OCI-LY1 (cell line): ENCODE measurements at regions not wholly inside any gene's neighbourhood (a gene's known extent, or its start where the extent isn't known, plus 50 kb on each side); places are given as distances from the start of the nearest gene placed in this dataset.

Experiments used
- H2AFZ ChIP-seq: fragments of 200-600 bp; sonication (generic), shearing (Covaris generic); 2 replicates; pipeline ENCODE4 v1.6.0; 2014; ENCODE audit warnings: antibody characterized with exemption, mild to moderate bottlenecking, low read length
- H3F3A ChIP-seq: fragments of 200-600 bp; sonication (generic), shearing (Covaris generic); 2 replicates; pipeline ENCODE4 v1.6.0; 2014; ENCODE audit warnings: mild to moderate bottlenecking, antibody characterized with exemption, low read length, moderate library complexity; ENCODE audit not compliant: insufficient read depth
- H3K27ac ChIP-seq: fragments of 200-600 bp; sonication (generic); 2 replicates; pipeline ENCODE4 v1.5.1; 2014; ENCODE audit warnings: low read length, mixed run types, mild to moderate bottlenecking, low read depth; ENCODE audit not compliant: poor library complexity, severe bottlenecking
- H3K27me3 ChIP-seq: fragments of 200-600 bp; sonication (generic); 2 replicates; pipeline ENCODE4 v1.6.0; 2014; ENCODE audit warnings: antibody characterized with exemption, mild to moderate bottlenecking, low read length, moderate library complexity; ENCODE audit not compliant: insufficient read depth
- H3K36me3 ChIP-seq: fragments of 200-600 bp; sonication (generic); 2 replicates; pipeline ENCODE4 v1.6.1; 2014; ENCODE audit warnings: mild to moderate bottlenecking, antibody characterized with exemption, low read length, moderate library complexity, mixed read lengths; ENCODE audit not compliant: insufficient read depth
- H3K4me1 ChIP-seq: fragments of 200-600 bp; sonication (generic); 2 replicates; pipeline ENCODE4 v1.5.1; 2014; ENCODE audit warnings: mild to moderate bottlenecking, low read length, moderate library complexity; ENCODE audit not compliant: insufficient read depth, severe bottlenecking
- H3K4me2 ChIP-seq: fragments of 200-600 bp; sonication (generic), shearing (Covaris generic); 2 replicates; pipeline ENCODE4 v1.6.1; 2014; ENCODE audit warnings: low read length
- H3K4me3 ChIP-seq: fragments of 200-600 bp; sonication (generic); 2 replicates; pipeline ENCODE4 v1.5.1; 2014; ENCODE audit warnings: low read length, low read depth, mild to moderate bottlenecking, mixed read lengths; ENCODE audit not compliant: poor library complexity, severe bottlenecking
- H3K79me2 ChIP-seq: fragments of 200-600 bp; shearing (Covaris generic); 2 replicates; pipeline ENCODE4 v1.6.1; 2016; ENCODE audit warnings: mixed run types, low read length, mixed read lengths; ENCODE audit not compliant: insufficient read depth
- H3K9ac ChIP-seq: fragments of 200-600 bp; sonication (generic), shearing (Covaris generic); 2 replicates; pipeline ENCODE4 v1.6.1; 2014; ENCODE audit warnings: mild to moderate bottlenecking, low read length, mixed read lengths
- H3K9me2 ChIP-seq: fragments of 200-600 bp; sonication (generic), shearing (Covaris generic); 2 replicates; pipeline ENCODE4 v1.6.1; 2014; ENCODE audit warnings: low read depth, mild to moderate bottlenecking, low read length, mixed read lengths
- H3K9me3 ChIP-seq: fragments of 200-600 bp; shearing (Covaris generic); 2 replicates; pipeline ENCODE4 v1.6.1; 2014; ENCODE audit warnings: low read length, mixed read lengths
- H4K20me1 ChIP-seq: fragments of 200-600 bp; sonication (generic), shearing (Covaris generic); 2 replicates; pipeline ENCODE4 v1.6.0; 2016; ENCODE audit warnings: mild to moderate bottlenecking, low read length; ENCODE audit not compliant: insufficient read depth
- CTCF ChIP-seq: fragments of 200-600 bp; sonication (generic), shearing (Covaris generic); IDR thresholded peaks from 2 replicates; pipeline ENCODE4 v1.5.1; 2017; ENCODE audit warnings: mild to moderate bottlenecking, antibody characterized with exemption, low read length, moderate library complexity, mixed read lengths
- EZH2 ChIP-seq: fragments of 200-600 bp; sonication (generic), shearing (Covaris generic); IDR thresholded peaks from 2 replicates; pipeline ENCODE4 v1.8.0; 2017; ENCODE audit warnings: borderline replicate concordance, mixed run types, mild to moderate bottlenecking, antibody characterized with exemption, low read length, moderate library complexity, mixed read lengths

GRCh38 chr10:91683975-91684374, 51.1 kb upstream of the PPP1R3C start:
- no peaks in the 10 kb centered on the region for H3K9me3 ChIP-seq
- no peak overlapping the region for H2AFZ ChIP-seq
- H3K36me3 ChIP-seq, result no peaks in the 10 kb centered on the region
- no peaks in the 10 kb centered on the region for H3K4me1 ChIP-seq
- no peak overlapping the region for H3K9ac ChIP-seq
- H4K20me1 ChIP-seq, result no peaks in the 10 kb centered on the region
- TF ChIP-seq CTCF, result no peak
- no peak for TF ChIP-seq EZH2
- no peak overlapping the region for H3K27ac ChIP-seq
- no peak overlapping the region for H3K4me3 ChIP-seq
- no peak overlapping the region for H3K4me2 ChIP-seq
- H3K79me2 ChIP-seq, result no peaks in the 10 kb centered on the region
- H3F3A ChIP-seq, result no peaks in the 10 kb centered on the region
- H3K9me2 ChIP-seq, result no peaks in the 10 kb centered on the region
- no peaks in the 10 kb centered on the region for H3K27me3 ChIP-seq

GRCh38 chr10:91682912-91683311, 50.0 kb upstream of the PPP1R3C start:
- Histone ChIP-seq H3K27me3 (no peaks in the 10 kb centered on the region), H3K9me3 (no peaks in the 10 kb centered on the region), H3K36me3 (no peaks in the 10 kb centered on the region), H3K79me2 (no peaks in the 10 kb centered on the region), H3F3A (no peaks in the 10 kb centered on the region), H3K4me2 (no peak overlapping the region), H3K9me2 (no peaks in the 10 kb centered on the region), H3K4me3 (no peak overlapping the region), H4K20me1 (no peaks in the 10 kb centered on the region), H2AFZ (no peak overlapping the region), H3K9ac (no peak overlapping the region), H3K27ac (no peak overlapping the region), H3K4me1 (no peaks in the 10 kb centered on the region)
- no peak for TF ChIP-seq EZH2
- no peak for TF ChIP-seq CTCF
